Fibroblast of lung (primary cell): ENCODE measurements at regions not wholly inside any gene's neighbourhood (a gene's known extent, or its start where the extent isn't known, plus 50 kb on each side); places are given as distances from the start of the nearest gene placed in this dataset.

Source experiments
- EZH2 ChIP-seq: IDR thresholded peaks from 2 replicates; pipeline ENCODE4 v1.5.1; 2012; ENCODE audit warnings: low read length, control low read depth, mild to moderate bottlenecking; ENCODE audit errors: missing control alignments
- TF ChIP-seq, protein P1 (sequence below), 2 donors: IDR thresholded peaks in 1 of 2; conservative IDR thresholded peaks in 1 of 2; 1 replicate in 1 of 2; 2 replicates in 1 of 2; pipeline ENCODE4 v1.5.1; 2011 to 2012; ENCODE audit warnings: low read length in 2 of 2, control low read depth in 1 of 2, inconsistent platforms in 1 of 2, low read depth in 1 of 2, mild to moderate bottlenecking in 1 of 2

DNA sequence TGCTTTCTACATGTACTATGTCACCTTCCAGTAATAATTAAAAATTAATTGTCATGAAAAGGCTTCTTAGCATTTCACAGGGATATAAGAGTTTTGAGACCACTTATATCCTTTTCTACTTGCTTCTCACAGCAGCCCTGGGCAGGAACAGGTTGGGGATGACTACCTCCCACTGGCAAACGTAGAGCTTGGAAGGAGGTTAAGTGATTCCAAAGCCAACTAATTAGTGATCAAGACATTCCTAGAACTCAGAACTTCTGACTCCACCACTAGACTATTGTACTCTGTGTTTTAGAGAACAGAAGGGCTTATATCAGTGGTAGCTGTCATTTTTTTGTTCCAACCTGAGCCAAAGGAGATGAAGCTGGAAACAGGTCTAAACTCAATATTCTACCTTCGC lies 364.5 kb upstream of the BOD1L1 start:
- TF ChIP-seq, protein P1, sequence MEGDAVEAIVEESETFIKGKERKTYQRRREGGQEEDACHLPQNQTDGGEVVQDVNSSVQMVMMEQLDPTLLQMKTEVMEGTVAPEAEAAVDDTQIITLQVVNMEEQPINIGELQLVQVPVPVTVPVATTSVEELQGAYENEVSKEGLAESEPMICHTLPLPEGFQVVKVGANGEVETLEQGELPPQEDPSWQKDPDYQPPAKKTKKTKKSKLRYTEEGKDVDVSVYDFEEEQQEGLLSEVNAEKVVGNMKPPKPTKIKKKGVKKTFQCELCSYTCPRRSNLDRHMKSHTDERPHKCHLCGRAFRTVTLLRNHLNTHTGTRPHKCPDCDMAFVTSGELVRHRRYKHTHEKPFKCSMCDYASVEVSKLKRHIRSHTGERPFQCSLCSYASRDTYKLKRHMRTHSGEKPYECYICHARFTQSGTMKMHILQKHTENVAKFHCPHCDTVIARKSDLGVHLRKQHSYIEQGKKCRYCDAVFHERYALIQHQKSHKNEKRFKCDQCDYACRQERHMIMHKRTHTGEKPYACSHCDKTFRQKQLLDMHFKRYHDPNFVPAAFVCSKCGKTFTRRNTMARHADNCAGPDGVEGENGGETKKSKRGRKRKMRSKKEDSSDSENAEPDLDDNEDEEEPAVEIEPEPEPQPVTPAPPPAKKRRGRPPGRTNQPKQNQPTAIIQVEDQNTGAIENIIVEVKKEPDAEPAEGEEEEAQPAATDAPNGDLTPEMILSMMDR (conservative IDR thresholded peaks at IDR 0.05 in 1 of 2, IDR thresholded peaks at IDR 0.05 in 1 of 2; ENCODE audit: low read depth in 1 of 2, low read length in 2 of 2) = no peak
- no peak for TF ChIP-seq EZH2
